Upper lobe of left lung (tissue), 6 donors: ENCODE measurements at regions not wholly inside any gene's neighbourhood (a gene's known extent, or its start where the extent isn't known, plus 50 kb on each side); places are given as distances from the start of the nearest gene placed in this dataset.

ENCODE experiments used
- ATAC-seq, 2 donors: fragments of 200-7000 bp; cut with Tn5 transposase; one replicate each; pipeline ENCODE4 v1.9.1; 2022; ENCODE audit warnings: mild to moderate bottlenecking in 2 of 2, moderate library complexity in 2 of 2; ENCODE audit not compliant: low FRiP score in 2 of 2
- DNase-seq, 2 donors: peaks; one replicate each; pipeline ENCODE4 v3.0.0-alpha.2; 2019 to 2020
- H3K27ac ChIP-seq, 4 donors: fragments of 200-600 bp; sonication (generic); one replicate each; pipeline ENCODE4 v1.5.1; 2016 to 2019
- H3K27me3 ChIP-seq, 4 donors: fragments of 200-600 bp; sonication (generic); one replicate each; pipeline ENCODE4 v1.5.1; 2017 to 2019
- H3K36me3 ChIP-seq, 4 donors: fragments of 200-600 bp; sonication (generic); one replicate each; pipeline ENCODE4 v1.5.1; 2016 to 2019
- H3K4me1 ChIP-seq, 4 donors: fragments of 200-600 bp; sonication (generic); one replicate each; pipeline ENCODE4 v1.5.1; 2018 to 2019
- H3K4me3 ChIP-seq, 4 donors: fragments of 200-600 bp; sonication (generic); one replicate each; pipeline ENCODE4 v1.5.1; 2017 to 2019; ENCODE audit warnings: mild to moderate bottlenecking in 2 of 4, moderate library complexity in 1 of 4
- H3K9me3 ChIP-seq, 4 donors: fragments of 200-600 bp; sonication (generic); one replicate each; pipeline ENCODE4 v1.5.1; 2018 to 2019
- EP300 ChIP-seq, 4 donors: sonication (generic); formaldehyde crosslinking; IDR thresholded peaks; one replicate each; pipeline ENCODE4 v1.5.1; 2017; ENCODE audit warnings: antibody characterized with exemption in 4 of 4, control low read depth in 2 of 4
- POLR2A ChIP-seq, 4 donors: fragments of 450-650 bp; IDR thresholded peaks; one replicate each; pipeline ENCODE4 v1.5.1; 2016 to 2017; ENCODE audit warnings: antibody characterized with exemption in 4 of 4, mild to moderate bottlenecking in 2 of 4
- POLR2AphosphoS5 ChIP-seq, 2 donors: sonication (generic); formaldehyde crosslinking; IDR thresholded peaks; one replicate each; pipeline ENCODE4 v1.5.1; 2017; ENCODE audit warnings: antibody characterized with exemption in 2 of 2
- WGBS, 2 donors: methylation state at CpG; one replicate each; pipeline ENCODE4 v1.1.5; 2017 to 2018; 5-methylcytosine and 5-hydroxymethylcytosine counted together
- TF ChIP-seq, protein P1 (sequence below), 6 experiments: fragments of 450-650 bp in 4 of 6; fragments of 200-600 bp in 2 of 6; sonication (generic) in 2 of 6; IDR thresholded peaks; one replicate each; pipeline ENCODE4 v1.5.1; 2016 to 2019; ENCODE audit warnings: antibody characterized with exemption in 6 of 6
- donor health status: DM: no; HTN: no; CAD: no; lungs with moderate emphysema.
- donor health status: DM: no; HTN: yes; CAD: no; lungs with severe emphysema.

DNA sequence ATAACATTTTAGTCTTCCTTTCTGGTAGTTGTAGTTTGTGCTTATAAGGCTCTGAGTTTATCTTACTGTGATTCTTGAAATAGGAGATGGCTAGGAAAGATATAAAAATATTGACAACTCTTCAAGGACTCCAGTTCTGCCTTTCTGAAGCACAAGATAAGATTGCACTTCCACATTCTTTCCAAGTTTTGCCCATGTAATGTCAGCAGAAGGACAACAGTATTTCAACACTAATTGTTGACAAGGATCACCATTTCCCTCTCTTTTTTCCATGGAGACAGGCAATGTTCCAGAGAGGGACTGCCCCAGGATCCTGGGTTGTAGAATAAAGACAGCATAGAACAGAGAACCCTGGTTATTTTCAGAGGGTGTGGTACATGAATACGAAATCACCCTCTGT lies 279.1 kb upstream of the CNTNAP5 start:
- 74 to 83% methylated on average over 1 of the region's 1 CpG for WGBS, 2 donors
- Histone ChIP-seq H3K4me3 (no peak overlapping the region), H3K36me3 (no peaks in the 10 kb centered on the region), H3K27me3 (no peaks in the 10 kb centered on the region), H3K4me1 (no peaks in the 10 kb centered on the region), H3K27ac (no peak overlapping the region), H3K9me3 (no peaks in the 10 kb centered on the region)
- ATAC-seq (no peak), DNase-seq (no peak)
- no peak for TF ChIP-seq EP300 (IDR thresholded peaks at IDR 0.05)
- TF ChIP-seq POLR2AphosphoS5 (IDR thresholded peaks at IDR 0.05) = no peak
- TF ChIP-seq, protein P1, sequence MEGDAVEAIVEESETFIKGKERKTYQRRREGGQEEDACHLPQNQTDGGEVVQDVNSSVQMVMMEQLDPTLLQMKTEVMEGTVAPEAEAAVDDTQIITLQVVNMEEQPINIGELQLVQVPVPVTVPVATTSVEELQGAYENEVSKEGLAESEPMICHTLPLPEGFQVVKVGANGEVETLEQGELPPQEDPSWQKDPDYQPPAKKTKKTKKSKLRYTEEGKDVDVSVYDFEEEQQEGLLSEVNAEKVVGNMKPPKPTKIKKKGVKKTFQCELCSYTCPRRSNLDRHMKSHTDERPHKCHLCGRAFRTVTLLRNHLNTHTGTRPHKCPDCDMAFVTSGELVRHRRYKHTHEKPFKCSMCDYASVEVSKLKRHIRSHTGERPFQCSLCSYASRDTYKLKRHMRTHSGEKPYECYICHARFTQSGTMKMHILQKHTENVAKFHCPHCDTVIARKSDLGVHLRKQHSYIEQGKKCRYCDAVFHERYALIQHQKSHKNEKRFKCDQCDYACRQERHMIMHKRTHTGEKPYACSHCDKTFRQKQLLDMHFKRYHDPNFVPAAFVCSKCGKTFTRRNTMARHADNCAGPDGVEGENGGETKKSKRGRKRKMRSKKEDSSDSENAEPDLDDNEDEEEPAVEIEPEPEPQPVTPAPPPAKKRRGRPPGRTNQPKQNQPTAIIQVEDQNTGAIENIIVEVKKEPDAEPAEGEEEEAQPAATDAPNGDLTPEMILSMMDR (IDR thresholded peaks at IDR 0.05) = no peak
- TF ChIP-seq POLR2A (IDR thresholded peaks at IDR 0.05) = no peak

DNA sequence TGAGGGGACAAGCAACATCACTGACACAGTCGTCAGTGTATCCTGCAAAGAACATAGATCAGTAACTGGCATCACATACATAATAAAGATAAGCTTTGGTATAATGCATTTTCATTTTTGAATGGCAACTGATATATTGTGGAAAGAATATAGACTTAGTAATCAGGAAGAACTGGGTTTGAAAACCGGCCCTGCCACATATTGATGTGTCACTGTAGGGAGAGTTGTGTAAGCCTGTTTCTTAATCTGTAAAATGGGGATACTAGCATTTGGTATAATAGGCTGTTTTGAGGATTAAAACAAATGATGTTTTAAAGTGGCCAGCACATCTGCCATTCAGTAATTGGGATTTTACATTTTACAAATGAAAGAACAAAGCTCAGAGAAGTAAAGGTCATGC lies 277.8 kb upstream of the CNTNAP5 start:
- Histone ChIP-seq H3K27me3 (no peaks in the 10 kb centered on the region), H3K9me3 (no peaks in the 10 kb centered on the region), H3K36me3 (no peaks in the 10 kb centered on the region), H3K27ac (no peak overlapping the region), H3K4me1 (no peaks in the 10 kb centered on the region), H3K4me3 (no peak overlapping the region)
- ATAC-seq (no peak), DNase-seq (no peak)
- 62 to 78% methylated on average over 2 of the region's 2 CpGs for WGBS, 2 donors
- TF ChIP-seq POLR2A (IDR thresholded peaks at IDR 0.05) = no peak
- TF ChIP-seq, protein P1 (IDR thresholded peaks at IDR 0.05) = no peak
- no peak for TF ChIP-seq EP300 (IDR thresholded peaks at IDR 0.05)
- no peak for TF ChIP-seq POLR2AphosphoS5 (IDR thresholded peaks at IDR 0.05)

DNA sequence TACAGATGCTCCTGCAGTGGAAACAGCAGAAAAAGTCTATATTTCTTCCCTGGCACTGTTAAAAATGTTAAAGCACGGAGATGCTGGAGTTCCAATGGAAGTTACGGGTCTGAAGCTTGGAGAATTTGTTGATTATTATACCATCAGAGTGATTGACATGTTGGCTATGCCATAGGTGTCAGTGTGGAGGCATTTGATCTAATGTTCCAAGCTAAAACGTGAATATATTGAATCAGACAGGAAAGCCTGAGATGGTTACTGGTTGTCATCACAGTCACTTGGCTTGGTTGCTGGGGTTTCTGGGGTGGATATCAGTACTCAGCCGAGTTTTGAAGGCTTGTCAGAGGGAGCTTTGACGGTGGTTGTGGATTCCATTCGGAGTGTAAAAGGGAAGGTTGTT lies 262.9 kb upstream of the CNTNAP5 start:
- Histone ChIP-seq H3K27ac (no peak overlapping the region), H3K36me3 (no peaks in the 10 kb centered on the region), H3K4me1 (no peaks in the 10 kb centered on the region), H3K9me3 (no peaks in the 10 kb centered on the region), H3K4me3 (no peak overlapping the region), H3K27me3 (no peaks in the 10 kb centered on the region)
- DNase-seq = no peak
- ATAC-seq = no peak
- TF ChIP-seq, protein P1 (IDR thresholded peaks at IDR 0.05) = no peak
- no peak for TF ChIP-seq POLR2A (IDR thresholded peaks at IDR 0.05)
- TF ChIP-seq POLR2AphosphoS5 (IDR thresholded peaks at IDR 0.05) = no peak
- TF ChIP-seq EP300 (IDR thresholded peaks at IDR 0.05) = no peak
- WGBS, 2 donors = 82 to 85% methylated on average over 6 of the region's 6 CpGs

DNA sequence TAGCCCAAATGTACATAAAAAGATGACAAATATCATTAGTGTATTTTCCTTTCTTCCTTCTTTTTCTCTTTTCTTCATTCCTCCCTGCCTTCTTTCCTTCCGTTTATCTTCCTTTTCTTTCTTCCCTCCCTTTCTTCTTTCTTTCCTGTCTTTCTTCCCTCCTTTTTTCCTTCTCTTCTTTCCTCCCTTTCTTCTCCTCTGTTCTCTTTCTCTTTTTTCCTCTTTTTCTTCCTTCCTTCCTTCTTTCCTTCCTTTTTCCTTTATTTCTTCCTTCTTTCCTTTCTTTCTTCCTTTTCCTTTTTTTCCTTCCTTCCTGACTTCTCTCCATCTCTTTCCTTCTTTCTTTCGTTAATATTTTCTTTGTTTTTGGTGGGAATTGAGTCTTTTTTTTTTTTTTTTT lies 256.9 kb upstream of the CNTNAP5 start:
- no peaks in the 10 kb centered on the region for H3K36me3 ChIP-seq
- no peaks in the 10 kb centered on the region for H3K27me3 ChIP-seq
- TF ChIP-seq POLR2A (IDR thresholded peaks at IDR 0.05) (no peak), EP300 (IDR thresholded peaks at IDR 0.05) (no peak)
- TF ChIP-seq, protein P1 (IDR thresholded peaks at IDR 0.05) = no peak
- DNase-seq (no peak), ATAC-seq (no peak)
- H3K4me1 ChIP-seq = no peaks in the 10 kb centered on the region
- H3K4me3 ChIP-seq = no peak overlapping the region
- WGBS, 2 donors = 70 to 81% methylated on average over 2 of the region's 2 CpGs
- H3K9me3 ChIP-seq = no peaks in the 10 kb centered on the region
- H3K27ac ChIP-seq = no peak overlapping the region

DNA sequence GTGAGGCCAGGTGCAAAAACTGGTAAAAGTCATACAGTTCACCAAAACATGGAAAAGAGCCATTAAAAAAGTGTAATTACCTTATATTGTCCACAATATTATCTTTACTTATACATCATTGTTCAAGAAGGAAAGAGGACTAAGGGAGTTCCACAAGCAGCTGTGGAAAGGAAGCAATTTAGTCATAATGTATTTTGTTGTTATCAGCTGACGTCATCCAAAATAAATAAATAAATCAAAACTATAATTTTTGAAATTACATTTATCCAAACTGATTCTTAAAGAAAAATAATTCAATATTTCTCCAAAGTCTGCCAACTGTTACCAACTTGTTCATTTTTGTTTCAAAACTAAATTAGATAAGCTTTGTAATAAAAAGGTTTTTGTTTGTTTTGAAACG lies 256.1 kb upstream of the CNTNAP5 start:
- H3K27ac ChIP-seq = no peak overlapping the region
- no peak for TF ChIP-seq POLR2AphosphoS5 (IDR thresholded peaks at IDR 0.05)
- no peak for TF ChIP-seq EP300 (IDR thresholded peaks at IDR 0.05)
- H3K27me3 ChIP-seq = no peaks in the 10 kb centered on the region
- H3K4me3 ChIP-seq = no peak overlapping the region
- no peaks in the 10 kb centered on the region for H3K4me1 ChIP-seq
- no peaks in the 10 kb centered on the region for H3K36me3 ChIP-seq
- ATAC-seq (no peak), DNase-seq (no peak)
- no peaks in the 10 kb centered on the region for H3K9me3 ChIP-seq
- 70 to 77% methylated on average over 2 of the region's 2 CpGs for WGBS, 2 donors
